Large intestine (tissue), 3 donors: ENCODE measurements at regions not wholly inside any gene's neighbourhood (a gene's known extent, or its start where the extent isn't known, plus 50 kb on each side); places are given as distances from the start of the nearest gene placed in this dataset.

Source experiments
- DNase-seq, 2 donors: peaks; one replicate each; pipeline versions ENCODE4 v3.0.0 to v3.0.0-alpha.2; 2013
- H3K27ac ChIP-seq: one replicate; pipeline ENCODE4 v1.5.1; 2013; ENCODE audit warnings: low read length
- H3K27me3 ChIP-seq: 2 replicates; pipeline ENCODE4 v1.6.1; 2013; ENCODE audit warnings: low read length; ENCODE audit not compliant: control insufficient read depth, insufficient read depth
- H3K36me3 ChIP-seq: 2 replicates; pipeline ENCODE4 v1.6.1; 2013; ENCODE audit warnings: low read length; ENCODE audit not compliant: control insufficient read depth, insufficient read depth
- H3K4me1 ChIP-seq: one replicate; pipeline ENCODE4 v1.6.1; 2013; ENCODE audit warnings: low read length; ENCODE audit not compliant: control insufficient read depth, insufficient read depth
- H3K4me3 ChIP-seq: one replicate; pipeline ENCODE4 v1.5.1; 2013; ENCODE audit warnings: low read length
- H3K9me3 ChIP-seq: one replicate; pipeline ENCODE4 v1.6.1; 2013; ENCODE audit warnings: mild to moderate bottlenecking, low read depth, low read length, moderate library complexity; ENCODE audit not compliant: control insufficient read depth
- WGBS: methylation state at CpG from one replicate; pipeline ENCODE4 v1.1.5; 2013; ENCODE audit warnings: low lambda C conversion rate; ENCODE audit not compliant: insufficient coverage; 5-methylcytosine and 5-hydroxymethylcytosine counted together

DNA sequence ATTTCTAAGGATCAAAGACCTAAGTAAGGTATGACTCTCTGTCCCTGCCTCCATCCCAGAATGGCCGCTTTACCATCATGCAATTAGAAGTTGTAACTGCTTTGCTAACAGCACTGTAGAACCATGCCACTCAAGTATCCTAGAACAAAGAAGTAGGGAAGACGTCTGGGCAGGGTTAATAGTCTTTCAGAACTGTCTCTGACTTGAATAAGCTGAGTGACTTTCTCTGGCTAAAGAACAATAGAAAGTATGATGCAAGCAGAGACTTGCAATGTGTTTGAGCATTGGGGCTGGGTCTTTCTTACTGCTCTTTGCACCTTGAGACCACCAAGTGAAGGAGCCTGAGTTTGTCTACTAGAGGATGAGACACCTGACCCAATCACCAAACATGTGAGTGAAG is 279.6 kb upstream of the JAG1 start:
- Histone ChIP-seq H3K36me3 (no peaks in the 10 kb centered on the region), H3K9me3 (no peaks in the 10 kb centered on the region), H3K27me3 (no peaks in the 10 kb centered on the region), H3K4me1 (peaks cover 5% of the 10 kb centered on the region), H3K4me3 (no peak overlapping the region), H3K27ac (no peak overlapping the region)
- WGBS, result no CpG with 5 or more reads among the region's 2 CpGs
- no peak for DNase-seq

DNA sequence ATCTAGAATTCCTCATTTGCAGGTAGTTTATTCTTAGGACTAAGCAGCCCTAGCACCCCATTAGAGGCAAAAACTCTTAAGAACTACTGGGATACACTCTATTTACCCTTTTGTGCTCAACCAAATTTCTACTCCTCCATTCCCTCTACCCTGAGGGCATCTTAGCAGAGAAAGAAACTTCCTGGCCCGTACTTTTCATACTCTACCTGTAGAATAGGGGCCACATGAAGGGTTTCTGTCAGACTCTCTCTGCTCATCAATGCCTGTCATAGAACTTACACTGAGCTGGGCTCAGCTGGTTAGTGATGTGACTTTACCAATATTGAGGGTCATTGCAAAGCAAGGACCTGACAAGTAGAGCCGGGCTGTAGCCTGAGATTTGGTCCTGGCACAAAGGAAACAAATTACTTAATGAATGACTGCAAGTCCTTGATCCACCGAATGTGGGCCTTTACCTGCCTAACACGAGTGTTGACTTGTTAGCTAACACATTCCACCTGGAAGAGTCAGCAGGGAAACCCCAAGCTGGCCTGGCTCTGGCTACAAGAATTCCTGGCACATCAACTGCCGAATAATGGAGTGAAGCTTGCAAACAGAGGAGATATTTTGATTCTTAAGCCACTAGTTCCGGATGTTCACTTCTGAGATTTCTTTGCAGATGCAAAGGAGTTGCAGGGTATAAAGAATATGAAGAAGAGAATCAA is 280.5 kb upstream of the JAG1 start:
- Histone ChIP-seq H3K9me3 (no peaks in the 10 kb centered on the region), H3K27me3 (no peaks in the 10 kb centered on the region), H3K27ac (no peak overlapping the region), H3K4me3 (no peak overlapping the region), H3K36me3 (no peaks in the 10 kb centered on the region), H3K4me1 (peaks cover 5% of the 10 kb centered on the region)
- DNase-seq, result no peak
- no CpG with 5 or more reads among the region's 6 CpGs for WGBS

DNA sequence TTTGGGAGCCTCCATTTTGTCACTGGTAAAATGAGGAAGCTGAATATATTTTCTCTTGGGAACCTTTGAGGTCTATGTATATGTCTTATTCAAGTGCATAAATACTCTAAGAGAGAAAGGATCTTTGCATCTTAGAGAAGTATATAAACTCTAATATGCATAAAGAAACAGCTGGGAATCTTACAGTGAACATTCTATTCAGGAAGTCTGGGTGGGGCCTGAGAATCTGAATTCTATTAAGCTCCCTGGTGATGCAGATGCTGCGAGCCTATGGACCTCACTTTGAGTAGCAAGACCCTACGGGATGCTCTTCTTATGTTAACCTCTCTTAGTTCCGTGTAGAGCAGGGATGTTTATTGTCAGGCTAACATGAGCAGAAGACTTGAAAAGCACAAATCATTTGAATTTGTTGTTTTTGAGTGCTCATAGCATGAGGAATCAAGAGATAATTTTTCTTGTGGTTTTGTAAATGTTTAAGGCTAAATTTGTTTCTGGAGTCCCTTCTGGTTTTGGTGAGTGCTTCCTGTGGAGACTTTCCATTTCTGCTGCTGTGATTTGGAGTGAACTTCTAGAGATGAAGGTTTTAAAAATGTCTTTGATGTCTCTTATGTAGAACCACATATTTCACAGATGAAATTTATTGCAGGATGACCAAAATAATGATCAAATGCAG is 281.2 kb upstream of the JAG1 start:
- peaks cover 5% of the 10 kb centered on the region for H3K4me1 ChIP-seq
- no peaks in the 10 kb centered on the region for H3K36me3 ChIP-seq
- no peaks in the 10 kb centered on the region for H3K9me3 ChIP-seq
- H3K27ac ChIP-seq, result no peak overlapping the region
- WGBS, result 90% methylated on average over 2 of the region's 3 CpGs
- no peak for DNase-seq
- H3K27me3 ChIP-seq, result no peaks in the 10 kb centered on the region
- H3K4me3 ChIP-seq, result no peak overlapping the region

DNA sequence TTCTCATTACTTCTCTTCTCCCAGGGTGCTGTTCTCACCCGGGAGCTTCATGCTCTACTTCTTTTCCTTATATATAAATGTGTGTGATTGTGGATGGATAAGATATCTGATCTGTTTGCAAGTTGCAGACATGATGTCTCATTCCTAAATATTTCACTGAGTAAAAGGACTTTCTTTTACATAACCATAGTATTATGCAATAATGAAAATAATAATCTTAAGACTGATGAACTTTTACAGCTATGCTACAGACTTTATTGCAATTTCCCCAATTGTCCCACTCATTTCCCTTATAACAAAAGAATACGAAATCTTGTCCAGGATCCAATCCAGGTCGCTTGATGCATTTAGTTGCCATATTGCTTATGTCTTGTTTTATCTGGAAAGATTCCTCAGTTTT is 284.5 kb upstream of the JAG1 start:
- Histone ChIP-seq H3K36me3 (no peaks in the 10 kb centered on the region), H3K4me1 (no peaks in the 10 kb centered on the region), H3K9me3 (no peaks in the 10 kb centered on the region), H3K4me3 (no peak overlapping the region), H3K27ac (no peak overlapping the region), H3K27me3 (no peaks in the 10 kb centered on the region)
- DNase-seq, result no peak
- 95% methylated on average over 2 of the region's 3 CpGs for WGBS

DNA sequence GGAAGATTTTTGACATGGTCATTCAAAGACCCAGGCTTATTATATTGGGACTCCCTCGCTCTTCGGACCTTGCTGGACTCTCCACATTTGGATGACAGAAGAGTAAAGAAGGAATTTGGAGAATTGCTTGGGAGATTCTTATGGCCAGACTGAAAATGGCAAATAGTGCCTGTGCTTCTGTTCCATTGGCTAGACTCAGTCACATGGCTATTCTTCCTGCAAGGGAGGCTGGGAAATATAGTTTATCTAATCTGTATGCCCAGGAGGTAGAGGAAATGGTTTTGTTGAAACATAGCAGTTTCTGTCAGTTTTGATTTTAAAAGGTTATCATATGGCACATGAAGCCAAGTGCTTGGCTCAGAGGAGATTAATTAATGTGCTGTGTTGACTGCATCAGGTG is 286.6 kb upstream of the JAG1 start:
- no peak overlapping the region for H3K4me3 ChIP-seq
- H3K4me1 ChIP-seq, result no peaks in the 10 kb centered on the region
- no peaks in the 10 kb centered on the region for H3K27me3 ChIP-seq
- no peaks in the 10 kb centered on the region for H3K9me3 ChIP-seq
- H3K27ac ChIP-seq, result no peak overlapping the region
- WGBS, result no CpG with 5 or more reads among the region's 2 CpGs
- no peaks in the 10 kb centered on the region for H3K36me3 ChIP-seq
- DNase-seq, result no peak

DNA sequence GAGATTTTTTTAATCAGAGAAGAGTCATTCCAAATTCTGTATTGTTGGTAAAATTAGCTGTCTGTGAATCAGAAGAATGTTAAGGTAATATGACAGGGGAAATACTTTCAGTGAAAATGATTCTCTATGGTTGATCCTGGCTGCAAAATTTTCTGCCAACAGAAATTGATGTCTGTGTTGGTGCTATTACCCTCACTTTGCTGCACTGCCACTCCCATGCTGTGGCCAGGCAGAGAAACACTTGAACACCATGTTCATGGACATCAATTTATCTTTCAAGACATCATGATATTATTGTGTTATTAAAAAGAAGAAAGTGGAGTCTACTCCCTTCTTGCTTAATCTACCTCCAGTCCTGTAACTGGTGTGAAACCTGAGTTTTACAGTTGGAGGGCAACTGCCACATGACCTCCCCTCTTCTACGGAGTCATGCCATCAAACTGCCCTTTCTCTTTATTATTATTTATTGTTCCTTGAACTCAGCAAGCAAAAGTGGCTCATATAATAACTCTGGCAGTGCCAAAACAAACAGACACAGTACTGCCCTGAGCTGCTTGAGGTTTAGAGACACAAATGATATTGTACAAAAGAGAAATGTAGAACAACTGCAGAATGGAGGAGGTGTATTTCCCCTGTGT is 288.0 kb upstream of the JAG1 start:
- Histone ChIP-seq H3K36me3 (no peaks in the 10 kb centered on the region), H3K9me3 (no peaks in the 10 kb centered on the region), H3K4me3 (no peak overlapping the region), H3K4me1 (no peaks in the 10 kb centered on the region), H3K27ac (no peak overlapping the region), H3K27me3 (no peaks in the 10 kb centered on the region)
- no CpG with 5 or more reads among the region's 1 CpG for WGBS
- DNase-seq, result no peak

DNA sequence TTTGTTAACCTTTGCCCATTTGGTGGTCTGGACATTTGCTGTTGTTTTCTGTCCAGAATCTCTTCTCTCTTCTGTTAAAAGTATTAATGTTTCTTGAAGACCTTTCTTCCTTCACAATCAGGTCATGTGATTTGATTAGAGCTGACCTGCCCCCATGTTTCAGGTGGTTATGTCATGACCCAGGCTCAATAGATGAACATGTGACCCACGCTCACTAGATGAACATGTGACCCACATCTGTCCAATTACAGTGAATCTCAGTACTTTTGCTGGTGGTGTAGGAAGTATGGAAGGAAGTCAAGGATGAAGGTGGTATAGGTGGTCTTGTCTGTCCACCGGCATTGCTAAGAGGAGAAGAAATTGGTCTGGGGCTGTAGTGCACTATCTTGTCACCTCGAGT is 289.1 kb upstream of the JAG1 start:
- Histone ChIP-seq H3K4me1 (no peaks in the 10 kb centered on the region), H3K36me3 (no peaks in the 10 kb centered on the region), H3K4me3 (no peak overlapping the region), H3K27ac (no peak overlapping the region), H3K9me3 (no peaks in the 10 kb centered on the region), H3K27me3 (no peaks in the 10 kb centered on the region)
- no CpG with 5 or more reads among the region's 3 CpGs for WGBS
- DNase-seq, result no peak

DNA sequence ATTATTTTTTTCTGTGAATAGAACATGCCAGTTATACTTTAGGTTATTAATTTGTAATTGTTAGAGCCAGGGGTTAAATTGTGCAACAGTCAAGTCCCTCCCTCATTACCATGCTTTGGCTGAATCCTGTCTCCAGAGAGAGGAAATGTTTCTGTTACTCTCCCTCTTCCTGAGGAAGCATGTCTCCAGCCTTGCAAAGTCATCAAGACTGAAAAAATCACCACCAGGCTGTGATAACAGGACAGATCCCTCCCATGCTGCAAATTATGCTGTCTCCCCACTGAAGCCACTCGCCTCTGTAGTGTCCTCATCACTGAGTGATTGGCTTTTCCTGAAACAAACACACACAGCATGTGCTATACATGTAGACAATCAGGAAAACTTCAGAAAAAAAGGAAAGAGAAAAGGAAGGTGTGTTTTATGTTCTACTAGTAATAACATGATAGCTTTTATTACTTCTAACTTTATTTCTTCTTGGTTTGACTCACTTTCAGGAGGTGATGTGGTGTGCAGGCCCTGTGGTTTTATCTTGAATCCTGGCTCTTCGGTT is 290.0 kb upstream of the JAG1 start:
- no CpG with 5 or more reads among the region's 2 CpGs for WGBS

DNA sequence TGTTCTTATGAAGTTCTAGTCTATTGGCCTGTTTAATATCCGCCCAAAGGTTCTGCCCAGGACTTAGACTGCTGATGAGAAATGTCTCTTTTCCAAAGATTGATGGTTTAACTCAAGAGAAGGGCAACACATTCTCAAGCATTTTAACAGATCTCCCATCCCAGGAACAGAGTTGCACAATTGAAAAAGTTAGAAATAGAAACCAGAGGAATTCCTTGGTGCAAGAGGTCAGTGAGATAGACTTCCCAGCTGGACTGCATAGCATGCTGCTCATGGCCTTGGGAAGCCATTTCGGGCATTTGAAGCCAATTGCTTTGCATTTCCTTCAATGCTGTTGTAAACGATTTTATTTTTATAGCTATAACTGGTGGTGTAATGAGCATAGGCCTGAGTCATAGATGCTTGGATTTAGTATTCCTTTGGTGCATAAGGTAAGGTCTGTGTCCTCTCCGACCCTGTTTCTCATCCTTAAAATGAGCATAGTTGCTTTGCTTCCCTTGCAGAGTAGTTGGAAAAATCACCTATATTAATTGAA is 292.2 kb upstream of the JAG1 start:
- Histone ChIP-seq H3K4me1 (peaks cover 4% of the 10 kb centered on the region), H3K4me3 (no peak overlapping the region), H3K27me3 (no peaks in the 10 kb centered on the region), H3K27ac (no peak overlapping the region), H3K9me3 (no peaks in the 10 kb centered on the region), H3K36me3 (no peaks in the 10 kb centered on the region)
- no peak for DNase-seq
- no CpG with 5 or more reads among the region's 4 CpGs for WGBS

More for the DNA sequence above, 290.0 kb upstream of the JAG1 start:
- Histone ChIP-seq H3K9me3 (no peaks in the 10 kb centered on the region), H3K27me3 (no peaks in the 10 kb centered on the region), H3K36me3 (no peaks in the 10 kb centered on the region), H3K4me3 (no peak overlapping the region), H3K4me1 (no peaks in the 10 kb centered on the region), H3K27ac (no peak overlapping the region)
- DNase-seq, result no peak

DNA sequence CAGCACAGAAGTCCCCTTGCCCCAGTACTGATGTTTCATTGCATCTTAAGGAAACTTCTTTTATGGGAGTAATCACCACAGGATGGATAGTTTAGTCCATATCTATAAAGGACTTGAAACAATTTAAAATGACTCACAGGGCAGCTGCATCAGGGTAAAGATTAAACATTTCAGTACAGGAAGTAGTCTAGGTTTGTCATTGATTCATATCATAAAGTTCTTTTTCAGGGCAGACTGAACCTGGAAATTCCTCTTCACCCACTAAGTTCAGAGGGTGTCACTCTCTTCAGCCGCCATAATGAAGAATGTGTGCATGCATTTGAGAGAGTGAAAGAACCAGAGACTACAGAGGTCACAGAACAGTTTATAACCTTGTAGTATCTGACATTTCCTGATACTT is 296.3 kb upstream of the JAG1 start:
- Histone ChIP-seq H3K9me3 (no peaks in the 10 kb centered on the region), H3K27ac (peak overlapping the region; percentile 9), H3K27me3 (no peaks in the 10 kb centered on the region), H3K4me1 (peaks cover 4% of the 10 kb centered on the region), H3K36me3 (no peaks in the 10 kb centered on the region), H3K4me3 (no peak overlapping the region)
- DNase-seq, result peak; percentile 31 to 68
- no CpG with 5 or more reads among the region's 1 CpG for WGBS
